ENCODE measurements at regions not wholly inside any gene's neighbourhood (a gene's known extent, or its start where the extent isn't known, plus 50 kb on each side); places are given as distances from the start of the nearest gene placed in this dataset.
"Not testable (repeated sequence)": the region's sequence is repeated elsewhere in the genome, so short reads cannot be mapped to it uniquely, and the experiment has no call there.

DNA sequence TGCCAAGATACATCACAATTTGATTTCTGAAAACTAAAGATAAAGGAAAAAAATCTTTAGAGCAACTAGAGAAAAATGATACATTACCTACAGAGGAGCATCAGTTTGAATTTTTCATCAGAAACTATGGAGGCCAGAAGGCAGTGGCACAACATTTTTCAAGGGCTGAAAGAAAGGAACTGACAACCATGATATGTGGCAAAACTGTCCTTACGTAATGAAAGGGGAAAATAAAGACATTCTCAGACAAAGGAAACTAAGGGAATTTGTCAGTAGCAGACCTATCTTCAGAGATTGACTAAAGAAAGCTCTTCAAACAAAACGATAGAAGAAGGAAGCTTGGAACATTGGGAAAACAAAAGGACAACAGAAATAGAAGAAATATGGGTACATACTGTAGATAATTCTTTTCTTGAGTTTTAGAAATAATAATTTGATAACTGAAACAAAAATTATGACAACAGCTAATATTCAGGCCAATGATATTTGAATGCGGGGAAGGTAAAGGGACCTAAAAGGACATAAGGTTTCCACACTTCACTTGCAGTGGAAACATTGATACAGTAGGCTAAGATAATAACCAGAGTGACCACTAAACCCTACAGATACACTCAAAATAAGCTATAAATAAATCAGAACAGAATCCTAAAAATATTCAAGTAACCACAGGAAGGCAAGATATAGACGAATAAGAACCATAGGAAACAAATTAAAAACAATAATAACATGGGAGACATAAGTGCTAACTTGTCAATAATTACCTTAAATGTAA is 70.0 kb upstream of the NPAS2 start:
- no peak overlapping the region for H3K4me3 ChIP-seq (ENCODE audit: insufficient read depth, low read depth, low read length)
- H3K36me3 ChIP-seq (replicated peaks; ENCODE audit: control insufficient read depth, insufficient read depth, low read length): no peaks in the 10 kb centered on the region
- no peak for DNase-seq
- no peaks in the 10 kb centered on the region for H3K27me3 ChIP-seq (ENCODE audit: control insufficient read depth, insufficient read depth, low read length)

DNA sequence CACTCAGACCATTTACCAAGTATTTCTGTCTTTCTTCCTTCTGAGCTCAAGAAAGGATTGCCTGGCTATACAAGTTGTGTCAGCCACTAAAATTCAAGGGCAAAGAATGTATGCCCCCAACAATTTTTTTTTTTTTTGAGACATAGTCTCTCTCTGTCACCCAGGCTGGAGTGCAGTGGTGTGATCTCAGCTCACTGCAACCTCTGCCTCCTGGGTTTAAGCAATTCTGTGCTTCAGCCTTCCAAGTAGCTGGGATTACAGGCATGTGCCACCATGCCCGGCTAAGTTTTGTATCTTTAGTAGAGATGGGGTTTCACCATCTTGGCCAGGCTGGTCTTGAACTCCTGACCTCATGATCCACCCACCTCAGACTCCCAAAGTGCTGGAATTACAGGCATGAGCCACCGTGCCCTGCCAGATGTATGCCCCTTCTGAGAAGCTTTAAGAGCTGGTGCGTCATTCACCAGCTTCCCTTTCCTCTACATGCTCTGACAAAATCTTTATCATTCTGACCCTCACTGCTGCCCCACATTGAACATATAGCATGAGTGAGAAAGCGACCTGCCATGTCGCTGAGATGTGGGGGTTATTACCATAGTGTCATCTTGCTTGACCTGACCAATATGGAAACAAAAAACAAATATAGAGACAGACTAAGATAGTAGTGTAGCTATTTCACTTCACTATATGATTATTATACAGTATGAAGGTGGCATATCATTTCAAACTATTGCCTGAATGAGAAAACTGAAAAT is 67.9 kb upstream of the NPAS2 start:
- not testable (repeated sequence) for H3K27me3 ChIP-seq (ENCODE audit: control insufficient read depth, insufficient read depth, low read length); H3K4me3 ChIP-seq (ENCODE audit: insufficient read depth, low read depth, low read length); H3K36me3 ChIP-seq (replicated peaks; ENCODE audit: control insufficient read depth, insufficient read depth, low read length); DNase-seq

DNA sequence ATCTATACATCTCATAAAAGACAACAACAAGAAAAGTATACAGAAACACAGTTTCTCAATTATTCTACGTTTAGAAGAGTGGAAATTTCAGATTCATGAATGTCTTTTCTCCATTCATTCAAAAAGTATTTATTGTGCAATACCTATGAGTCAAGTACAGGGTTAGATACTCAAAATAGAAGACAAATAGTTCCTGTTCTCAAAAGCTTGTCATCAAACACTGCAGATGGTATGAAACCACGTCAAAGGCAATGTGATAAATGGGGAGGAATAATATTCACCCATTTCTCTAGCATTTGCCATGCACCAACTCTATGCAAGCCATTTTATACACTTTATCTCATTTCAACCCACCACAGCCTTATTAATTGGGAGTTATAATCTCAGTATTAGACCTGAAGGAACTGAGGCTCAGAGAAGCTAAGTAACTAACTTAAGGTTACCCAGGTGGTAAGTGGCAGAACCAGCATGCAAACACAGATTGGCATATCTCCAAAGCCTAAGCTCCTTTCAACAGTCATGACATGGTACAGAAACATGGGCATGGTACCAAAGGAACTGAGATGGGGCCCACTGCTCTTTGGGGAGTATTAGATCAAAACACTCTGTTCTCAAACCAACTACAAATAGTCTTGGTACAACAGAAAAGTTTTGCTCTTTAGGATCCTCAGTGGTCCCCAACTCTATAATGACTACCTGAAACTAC is 67.2 kb upstream of the NPAS2 start:
- no peak overlapping the region for H3K4me3 ChIP-seq (ENCODE audit: insufficient read depth, low read depth, low read length)
- no peaks in the 10 kb centered on the region for H3K36me3 ChIP-seq (replicated peaks; ENCODE audit: control insufficient read depth, insufficient read depth, low read length)
- no peaks in the 10 kb centered on the region for H3K27me3 ChIP-seq (ENCODE audit: control insufficient read depth, insufficient read depth, low read length)
- DNase-seq: no peak

DNA sequence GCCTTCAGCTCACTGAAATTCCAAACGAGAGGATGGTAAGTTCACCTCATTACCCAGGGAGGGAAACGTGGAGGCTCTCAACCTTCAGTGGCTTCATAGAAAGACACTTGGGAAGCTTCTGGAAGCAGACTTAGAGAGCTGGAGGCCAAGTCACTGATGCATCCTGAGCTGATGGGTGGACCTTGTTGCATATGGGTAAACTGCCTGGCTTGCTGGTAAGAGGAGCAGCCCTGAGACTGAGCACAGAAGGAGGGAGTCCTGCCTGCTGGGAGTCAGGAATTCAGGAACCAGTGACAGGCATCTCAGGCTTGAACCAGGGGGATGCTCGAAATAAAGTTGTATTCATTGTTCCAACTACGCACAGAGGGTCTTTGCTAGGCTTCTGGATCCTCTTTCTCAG is 66.5 kb upstream of the NPAS2 start:
- no peaks in the 10 kb centered on the region for H3K27me3 ChIP-seq (ENCODE audit: control insufficient read depth, insufficient read depth, low read length)
- no peak overlapping the region for H3K4me3 ChIP-seq (ENCODE audit: insufficient read depth, low read depth, low read length)
- DNase-seq: no peak
- H3K36me3 ChIP-seq (replicated peaks; ENCODE audit: control insufficient read depth, insufficient read depth, low read length): no peaks in the 10 kb centered on the region

DNA sequence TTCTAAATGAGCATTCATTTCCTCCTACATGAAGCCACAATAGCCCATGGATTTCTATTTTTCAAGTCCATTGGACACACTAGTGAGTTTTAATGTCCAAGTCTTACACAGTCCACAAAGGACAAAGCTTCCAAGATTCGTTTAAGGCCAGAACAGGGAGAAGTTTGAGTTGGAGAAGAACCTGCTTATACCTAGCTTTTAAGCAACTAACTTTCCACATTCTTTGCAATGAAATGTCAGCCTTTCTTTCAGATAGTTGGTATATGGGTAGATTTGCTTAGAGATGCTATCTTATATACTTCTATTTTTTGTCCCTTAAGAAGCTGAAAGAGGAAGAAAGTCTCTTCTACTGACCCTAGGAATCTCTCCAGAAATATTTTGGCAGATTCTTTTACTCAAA is 66.1 kb upstream of the NPAS2 start:
- no peaks in the 10 kb centered on the region for H3K27me3 ChIP-seq (ENCODE audit: control insufficient read depth, insufficient read depth, low read length)
- DNase-seq: no peak
- no peaks in the 10 kb centered on the region for H3K36me3 ChIP-seq (replicated peaks; ENCODE audit: control insufficient read depth, insufficient read depth, low read length)
- no peak overlapping the region for H3K4me3 ChIP-seq (ENCODE audit: insufficient read depth, low read depth, low read length)

DNA sequence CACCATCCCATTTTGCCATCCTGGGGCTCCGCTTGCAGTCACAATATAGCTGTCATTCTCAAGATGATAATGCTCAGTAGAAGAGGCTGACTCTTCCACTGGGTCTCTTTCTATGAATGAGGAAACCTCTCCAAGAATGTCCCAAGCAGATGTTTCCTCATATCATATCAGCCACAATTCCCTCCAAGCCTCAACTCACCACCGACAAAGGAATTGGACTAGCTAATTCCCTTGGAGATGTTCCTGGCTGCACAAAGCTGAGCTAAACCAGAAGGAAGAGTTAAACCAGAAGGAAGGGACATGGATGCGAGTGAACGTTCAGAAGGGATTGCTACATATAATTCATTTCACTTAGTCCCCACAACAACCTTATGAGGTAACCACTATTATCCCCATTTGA is 65.0 kb upstream of the NPAS2 start:
- DNase-seq: no peak
- H3K36me3 ChIP-seq (replicated peaks; ENCODE audit: control insufficient read depth, insufficient read depth, low read length): no peaks in the 10 kb centered on the region
- H3K27me3 ChIP-seq (ENCODE audit: control insufficient read depth, insufficient read depth, low read length): no peaks in the 10 kb centered on the region
- H3K4me3 ChIP-seq (ENCODE audit: insufficient read depth, low read depth, low read length): no peak overlapping the region

DNA sequence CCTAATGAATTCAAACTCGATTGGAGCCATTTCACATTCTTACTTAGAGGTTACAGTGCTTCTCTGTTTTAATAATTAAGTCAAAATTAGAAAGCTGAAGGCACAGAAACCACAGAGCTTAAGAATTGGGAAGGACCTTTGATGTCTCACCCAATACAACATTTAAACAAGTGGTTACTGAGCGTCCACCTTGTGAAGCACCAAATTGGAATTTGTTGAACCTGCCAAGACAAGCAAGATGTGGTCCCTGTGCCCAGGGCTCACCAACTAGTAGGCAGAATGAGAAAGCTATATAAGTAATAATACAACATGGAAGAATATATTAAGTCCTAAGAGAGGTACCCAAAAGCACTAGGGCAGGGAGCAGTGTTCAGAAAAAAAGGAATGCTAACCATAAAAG is 64.5 kb upstream of the NPAS2 start:
- no peak overlapping the region for H3K4me3 ChIP-seq (ENCODE audit: insufficient read depth, low read depth, low read length)
- no peak for DNase-seq

DNA sequence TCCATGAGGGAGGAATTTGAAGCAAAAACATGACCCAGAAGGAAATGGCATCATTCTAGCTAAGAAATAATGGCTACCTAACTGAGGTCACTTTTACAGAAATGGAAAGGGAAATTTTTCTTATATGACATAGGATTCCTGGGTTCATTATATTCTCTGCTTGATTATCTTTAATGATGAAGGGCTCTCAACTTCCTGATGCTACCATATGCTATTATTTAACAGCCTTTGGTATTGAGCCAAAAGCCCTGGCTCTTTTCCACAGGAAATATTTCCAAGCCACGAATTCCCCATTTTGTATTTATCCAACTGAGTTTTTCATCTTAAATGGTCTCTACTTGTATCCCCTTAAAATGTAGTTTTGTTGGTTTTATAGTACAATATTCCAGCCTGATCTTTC is 63.2 kb upstream of the NPAS2 start:
- Histone ChIP-seq H3K36me3 (replicated peaks; ENCODE audit: control insufficient read depth, insufficient read depth, low read length) (no peaks in the 10 kb centered on the region), H3K27me3 (ENCODE audit: control insufficient read depth, insufficient read depth, low read length) (no peaks in the 10 kb centered on the region), H3K4me3 (ENCODE audit: insufficient read depth, low read depth, low read length) (no peak overlapping the region)
- DNase-seq: no peak

More for the DNA sequence above, 64.5 kb upstream of the NPAS2 start:
- no peaks in the 10 kb centered on the region for H3K27me3 ChIP-seq (ENCODE audit: control insufficient read depth, insufficient read depth, low read length)
- H3K36me3 ChIP-seq (replicated peaks; ENCODE audit: control insufficient read depth, insufficient read depth, low read length): no peaks in the 10 kb centered on the region

DNA sequence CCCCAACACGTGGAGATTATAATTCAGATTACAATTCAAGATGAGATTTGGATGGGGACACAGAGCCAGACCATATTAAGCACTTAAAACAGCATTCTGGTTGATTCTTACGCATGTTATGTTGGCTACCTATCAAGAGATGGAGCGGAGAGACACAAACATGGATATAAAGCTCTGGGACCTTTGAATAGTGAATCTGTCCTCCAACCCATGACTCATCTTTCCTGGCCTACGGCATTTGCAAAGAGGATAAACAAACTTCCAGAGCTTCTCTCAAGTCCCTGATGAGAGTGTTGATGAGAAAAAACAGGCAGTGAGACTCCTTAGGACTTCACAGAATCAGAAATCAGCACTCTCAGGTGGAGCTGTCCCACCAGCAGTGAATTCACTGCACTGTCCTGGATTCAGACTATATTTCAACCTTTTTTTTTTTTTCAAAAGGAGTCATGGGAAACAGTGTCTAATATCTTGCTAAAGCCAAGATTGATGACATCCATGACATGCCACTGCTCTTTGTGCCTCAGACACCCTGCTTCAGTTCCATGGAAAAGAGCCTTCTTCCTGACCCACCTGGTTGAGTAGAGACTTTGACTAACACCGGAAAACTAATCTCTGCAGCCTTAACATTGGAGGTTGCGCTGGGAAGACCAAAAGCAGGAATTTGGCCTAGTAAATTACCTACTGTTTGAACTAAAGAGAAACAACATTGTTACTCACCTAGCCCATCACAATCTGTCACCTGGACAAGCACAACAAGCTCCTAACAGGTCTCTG is 62.1 kb upstream of the NPAS2 start:
- no peak for DNase-seq
- Histone ChIP-seq H3K4me3 (ENCODE audit: insufficient read depth, low read depth, low read length) (no peak overlapping the region), H3K36me3 (replicated peaks; ENCODE audit: control insufficient read depth, insufficient read depth, low read length) (no peaks in the 10 kb centered on the region)

DNA sequence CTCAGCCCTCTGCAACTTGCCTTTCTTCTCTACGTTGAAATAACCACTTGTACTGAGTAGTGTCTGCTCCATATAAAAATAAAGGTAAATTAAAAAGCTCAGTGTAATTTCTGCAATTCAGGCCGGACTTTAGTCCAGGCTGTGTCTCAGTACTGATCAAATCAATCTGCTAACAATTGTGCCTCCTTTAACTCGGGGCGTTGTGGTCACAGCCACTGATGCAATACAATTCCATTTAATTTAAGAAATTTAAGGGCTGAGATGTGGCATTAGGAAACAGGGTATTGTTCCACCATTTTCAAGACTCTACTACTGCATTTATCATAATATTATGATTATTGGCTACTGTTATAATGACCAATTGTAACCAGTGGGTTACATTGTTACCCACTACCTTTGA is 60.0 kb upstream of the NPAS2 start:
- DNase-seq: no peak
- no peaks in the 10 kb centered on the region for H3K36me3 ChIP-seq (replicated peaks; ENCODE audit: control insufficient read depth, insufficient read depth, low read length)
- H3K4me3 ChIP-seq (ENCODE audit: insufficient read depth, low read depth, low read length): no peak overlapping the region
- no peaks in the 10 kb centered on the region for H3K27me3 ChIP-seq (ENCODE audit: control insufficient read depth, insufficient read depth, low read length)

More for the DNA sequence above, 62.1 kb upstream of the NPAS2 start:
- no peaks in the 10 kb centered on the region for H3K27me3 ChIP-seq (ENCODE audit: control insufficient read depth, insufficient read depth, low read length)

DNA sequence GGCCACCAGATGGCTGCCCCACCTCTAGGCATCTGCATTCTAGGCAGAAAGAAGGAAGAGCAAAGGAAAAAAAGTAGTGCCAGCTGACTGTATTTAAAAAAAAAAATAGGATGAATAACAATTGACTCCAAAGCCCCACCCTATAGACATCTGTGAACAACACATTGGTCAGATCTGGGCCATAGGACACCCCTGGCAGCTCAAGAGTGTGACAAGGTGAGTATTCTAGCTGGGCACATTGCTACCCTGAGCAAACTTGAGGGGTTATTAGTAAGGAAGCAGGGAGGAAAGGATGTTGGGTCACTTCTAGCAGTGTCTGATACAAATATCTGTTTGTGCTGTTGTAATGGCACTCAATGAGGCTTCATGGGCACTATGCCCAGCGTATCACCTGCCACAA is 58.6 kb upstream of the NPAS2 start:
- H3K36me3 ChIP-seq (replicated peaks; ENCODE audit: control insufficient read depth, insufficient read depth, low read length): no peaks in the 10 kb centered on the region
- H3K27me3 ChIP-seq (ENCODE audit: control insufficient read depth, insufficient read depth, low read length): no peaks in the 10 kb centered on the region
- no peak overlapping the region for H3K4me3 ChIP-seq (ENCODE audit: insufficient read depth, low read depth, low read length)
- DNase-seq: no peak

DNA sequence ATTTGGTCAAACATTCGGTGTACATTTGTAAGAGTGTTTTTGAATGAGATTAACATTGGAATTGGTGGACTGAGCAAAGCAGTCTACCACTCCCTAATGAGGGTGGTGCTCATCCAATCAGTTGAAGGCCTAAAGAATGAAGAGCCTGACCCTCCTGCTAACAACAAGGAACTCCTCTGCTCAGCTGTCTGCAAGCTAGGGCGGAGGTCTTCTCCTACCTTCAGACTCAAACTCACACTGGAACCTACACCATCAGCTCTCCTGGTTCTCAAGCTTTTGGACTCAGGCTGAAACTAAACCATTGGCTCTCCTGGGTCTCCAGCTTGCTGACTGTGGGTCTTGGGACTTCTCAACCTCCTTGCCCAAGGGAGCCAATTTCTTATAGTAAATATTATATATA is 55.5 kb upstream of the NPAS2 start:
- Histone ChIP-seq H3K27me3 (ENCODE audit: control insufficient read depth, insufficient read depth, low read length) (no peaks in the 10 kb centered on the region), H3K4me3 (ENCODE audit: insufficient read depth, low read depth, low read length) (no peak overlapping the region), H3K36me3 (replicated peaks; ENCODE audit: control insufficient read depth, insufficient read depth, low read length) (no peaks in the 10 kb centered on the region)
- no peak for DNase-seq

DNA sequence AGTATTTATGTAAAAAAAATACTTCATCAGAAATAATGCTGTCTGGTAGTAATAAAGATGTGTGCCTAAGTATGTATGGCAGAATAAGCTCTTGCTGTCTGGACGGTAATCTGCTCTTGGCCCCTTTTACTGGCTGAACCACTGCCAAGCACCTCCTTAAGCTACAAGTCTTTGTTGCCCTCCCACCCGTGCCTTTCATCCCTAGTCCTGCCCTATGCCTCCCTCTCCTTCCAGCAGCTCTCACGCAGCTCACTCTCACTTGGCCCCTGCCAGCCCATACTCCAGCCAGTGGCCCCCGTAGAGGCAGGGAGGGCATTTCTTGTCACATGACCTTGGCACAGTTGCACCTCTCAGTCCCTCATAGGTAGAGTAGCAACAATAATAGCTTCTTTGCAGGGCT is 54.5 kb upstream of the NPAS2 start:
- no peak for DNase-seq
- Histone ChIP-seq H3K4me3 (ENCODE audit: insufficient read depth, low read depth, low read length) (no peak overlapping the region), H3K36me3 (replicated peaks; ENCODE audit: control insufficient read depth, insufficient read depth, low read length) (no peaks in the 10 kb centered on the region), H3K27me3 (ENCODE audit: control insufficient read depth, insufficient read depth, low read length) (no peaks in the 10 kb centered on the region)

DNA sequence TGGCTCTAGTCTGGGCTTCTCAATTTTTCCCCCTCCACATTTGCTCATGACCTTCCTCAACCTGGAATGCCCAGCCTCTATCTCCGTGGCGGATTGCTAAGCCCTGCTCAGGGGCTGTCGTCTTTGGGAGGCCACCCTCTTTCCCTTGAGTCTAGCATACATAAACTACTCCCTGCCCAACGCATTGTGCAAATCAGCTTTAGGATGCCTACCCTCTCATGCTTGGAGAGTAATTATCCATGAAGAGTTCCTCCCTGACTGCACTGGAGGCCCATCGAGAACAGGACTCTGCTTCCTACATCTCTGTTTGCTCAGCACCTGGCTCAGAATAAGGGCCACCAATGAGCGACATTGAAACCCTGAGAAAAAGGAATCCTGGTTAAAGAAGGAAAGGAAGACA is 53.7 kb upstream of the NPAS2 start:
- Histone ChIP-seq H3K36me3 (replicated peaks; ENCODE audit: control insufficient read depth, insufficient read depth, low read length) (no peaks in the 10 kb centered on the region), H3K4me3 (ENCODE audit: insufficient read depth, low read depth, low read length) (no peak overlapping the region), H3K27me3 (ENCODE audit: control insufficient read depth, insufficient read depth, low read length) (no peaks in the 10 kb centered on the region)
- no peak for DNase-seq

Data from H7 (cell line).